ENCODE measurements at regions not wholly inside any gene's neighbourhood (a gene's known extent, or its start where the extent isn't known, plus 50 kb on each side); places are given as distances from the start of the nearest gene placed in this dataset.

GRCh38 chr9:11063263-11063662 lies 450.5 kb upstream of the PTPRD start:
- ATAC-seq, result no peak
- Mint-ChIP-seq H3K36me3 (no peaks in the 10 kb centered on the region), H3K27me3 (no peaks in the 10 kb centered on the region), H3K9me3 (ENCODE audit: low read depth) (peaks cover 19% of the 10 kb centered on the region), H3K4me3 (no peak overlapping the region), H3K4me1 (no peaks in the 10 kb centered on the region), H3K27ac (no peak overlapping the region)
- DNase-seq, result no peak
- CTCF ChIA-PET, result no interaction called here

GRCh38 chr9:11064909-11065308 lies 452.1 kb upstream of the PTPRD start:
- no peaks in the 10 kb centered on the region for H3K27me3 Mint-ChIP-seq
- DNase-seq, result no peak
- no peak overlapping the region for H3K4me3 Mint-ChIP-seq
- CTCF ChIA-PET, result no interaction called here
- H3K4me1 Mint-ChIP-seq, result no peaks in the 10 kb centered on the region
- peaks cover 16% of the 10 kb centered on the region for H3K9me3 Mint-ChIP-seq (ENCODE audit: low read depth)
- ATAC-seq, result no peak
- no peak overlapping the region for H3K27ac Mint-ChIP-seq
- H3K36me3 Mint-ChIP-seq, result no peaks in the 10 kb centered on the region

GRCh38 chr9:11072176-11072575 lies 459.4 kb upstream of the PTPRD start:
- H3K27ac Mint-ChIP-seq, result no peak overlapping the region
- ATAC-seq (no peak), DNase-seq (no peak)
- H3K4me3 Mint-ChIP-seq, result no peak overlapping the region
- H3K27me3 Mint-ChIP-seq, result no peaks in the 10 kb centered on the region
- H3K9me3 Mint-ChIP-seq (ENCODE audit: low read depth), result peaks cover 20% of the 10 kb centered on the region
- H3K4me1 Mint-ChIP-seq, result no peaks in the 10 kb centered on the region
- no peaks in the 10 kb centered on the region for H3K36me3 Mint-ChIP-seq
- CTCF ChIA-PET, result no interaction called here

GRCh38 chr9:11086561-11086960 lies 473.8 kb upstream of the PTPRD start:
- CTCF ChIA-PET, result no interaction called here
- Mint-ChIP-seq H3K27ac (no peak overlapping the region), H3K27me3 (no peaks in the 10 kb centered on the region), H3K4me1 (no peaks in the 10 kb centered on the region), H3K9me3 (ENCODE audit: low read depth) (peaks cover 10% of the 10 kb centered on the region), H3K4me3 (no peak overlapping the region), H3K36me3 (no peaks in the 10 kb centered on the region)
- DNase-seq, result no peak
- no peak for ATAC-seq

GRCh38 chr9:11088821-11089374 lies 476.1 kb upstream of the PTPRD start:
- Mint-ChIP-seq H3K27me3 (no peaks in the 10 kb centered on the region), H3K9me3 (ENCODE audit: low read depth) (peaks cover 12% of the 10 kb centered on the region), H3K4me1 (no peaks in the 10 kb centered on the region), H3K27ac (no peak overlapping the region), H3K36me3 (no peaks in the 10 kb centered on the region), H3K4me3 (no peak overlapping the region)
- CTCF ChIA-PET, result no interaction called here
- DNase-seq (no peak), ATAC-seq (no peak)

- DNase-seq (no peak), ATAC-seq (no peak)
- Mint-ChIP-seq H3K4me1 (no peaks in the 10 kb centered on the region), H3K9me3 (ENCODE audit: low read depth) (peaks cover 5% of the 10 kb centered on the region), H3K27me3 (no peaks in the 10 kb centered on the region), H3K4me3 (no peak overlapping the region), H3K27ac (no peak overlapping the region), H3K36me3 (no peaks in the 10 kb centered on the region)
- CTCF ChIA-PET, result interaction anchor here (1.0 kb wide), 1 partner anchor 11 kb away, joined by 3 read pairs; no protein-coding TSS in a partner anchor
These were observed 480.2 kb upstream of the PTPRD start for GRCh38 chr9:11092974-11093373.

- ATAC-seq (no peak), DNase-seq (no peak)
- no peak overlapping the region for H3K27ac Mint-ChIP-seq
- no peak overlapping the region for H3K4me3 Mint-ChIP-seq
- no peaks in the 10 kb centered on the region for H3K27me3 Mint-ChIP-seq
- CTCF ChIA-PET, result no interaction called here
- H3K9me3 Mint-ChIP-seq (ENCODE audit: low read depth), result peaks cover 16% of the 10 kb centered on the region
- H3K36me3 Mint-ChIP-seq, result no peaks in the 10 kb centered on the region
- no peaks in the 10 kb centered on the region for H3K4me1 Mint-ChIP-seq
These were observed 484.2 kb upstream of the PTPRD start for GRCh38 chr9:11097020-11097419.

GRCh38 chr9:11103525-11103924 lies 490.7 kb upstream of the PTPRD start:
- Mint-ChIP-seq H3K4me1 (no peaks in the 10 kb centered on the region), H3K9me3 (ENCODE audit: low read depth) (peaks cover 21% of the 10 kb centered on the region), H3K27ac (no peak overlapping the region), H3K4me3 (no peak overlapping the region), H3K36me3 (no peaks in the 10 kb centered on the region), H3K27me3 (no peaks in the 10 kb centered on the region)
- CTCF ChIA-PET, result no interaction called here
- DNase-seq (no peak), ATAC-seq (no peak)

GRCh38 chr9:11107196-11107595 lies 494.4 kb upstream of the PTPRD start:
- Mint-ChIP-seq H3K4me3 (no peak overlapping the region), H3K9me3 (ENCODE audit: low read depth) (peaks cover 7% of the 10 kb centered on the region), H3K4me1 (no peaks in the 10 kb centered on the region), H3K27me3 (no peaks in the 10 kb centered on the region), H3K27ac (no peak overlapping the region), H3K36me3 (no peaks in the 10 kb centered on the region)
- DNase-seq (no peak), ATAC-seq (no peak)
- CTCF ChIA-PET, result no interaction called here

- H3K27me3 Mint-ChIP-seq, result no peaks in the 10 kb centered on the region
- peaks cover 7% of the 10 kb centered on the region for H3K9me3 Mint-ChIP-seq (ENCODE audit: low read depth)
- DNase-seq, result no peak
- CTCF ChIA-PET, result no interaction called here
- no peaks in the 10 kb centered on the region for H3K36me3 Mint-ChIP-seq
- no peak overlapping the region for H3K27ac Mint-ChIP-seq
- H3K4me3 Mint-ChIP-seq, result no peak overlapping the region
- H3K4me1 Mint-ChIP-seq, result no peaks in the 10 kb centered on the region
- ATAC-seq, result no peak
These were observed 515.4 kb upstream of the PTPRD start for GRCh38 chr9:11128156-11128555.

- no peak overlapping the region for H3K27ac Mint-ChIP-seq
- H3K4me3 Mint-ChIP-seq, result no peak overlapping the region
- DNase-seq (no peak), ATAC-seq (no peak)
- no peaks in the 10 kb centered on the region for H3K27me3 Mint-ChIP-seq
- no peaks in the 10 kb centered on the region for H3K4me1 Mint-ChIP-seq
- no peaks in the 10 kb centered on the region for H3K36me3 Mint-ChIP-seq
- H3K9me3 Mint-ChIP-seq (ENCODE audit: low read depth), result peaks cover 16% of the 10 kb centered on the region
- CTCF ChIA-PET, result no interaction called here
These were observed 523.0 kb upstream of the PTPRD start for GRCh38 chr9:11135851-11136250.

GRCh38 chr9:11141357-11141756 lies 528.6 kb upstream of the PTPRD start:
- Mint-ChIP-seq H3K9me3 (ENCODE audit: low read depth) (peaks cover 12% of the 10 kb centered on the region), H3K36me3 (no peaks in the 10 kb centered on the region), H3K4me3 (no peak overlapping the region), H3K27ac (no peak overlapping the region), H3K4me1 (no peaks in the 10 kb centered on the region), H3K27me3 (no peaks in the 10 kb centered on the region)
- no peak for ATAC-seq
- no peak for DNase-seq
- CTCF ChIA-PET, result no interaction called here

GRCh38 chr9:11142965-11143738 lies 530.4 kb upstream of the PTPRD start:
- Mint-ChIP-seq H3K9me3 (ENCODE audit: low read depth) (peaks cover 12% of the 10 kb centered on the region), H3K27me3 (no peaks in the 10 kb centered on the region), H3K4me3 (no peak overlapping the region), H3K36me3 (no peaks in the 10 kb centered on the region), H3K4me1 (no peaks in the 10 kb centered on the region), H3K27ac (no peak overlapping the region)
- CTCF ChIA-PET, result no interaction called here
- ATAC-seq (no peak), DNase-seq (no peak)

GRCh38 chr9:11144746-11145145 lies 531.9 kb upstream of the PTPRD start:
- CTCF ChIA-PET, result no interaction called here
- no peaks in the 10 kb centered on the region for H3K36me3 Mint-ChIP-seq
- DNase-seq, result no peak
- H3K4me1 Mint-ChIP-seq, result no peaks in the 10 kb centered on the region
- no peaks in the 10 kb centered on the region for H3K27me3 Mint-ChIP-seq
- H3K9me3 Mint-ChIP-seq (ENCODE audit: low read depth), result peaks cover 14% of the 10 kb centered on the region
- ATAC-seq, result no peak
- no peak overlapping the region for H3K27ac Mint-ChIP-seq
- no peak overlapping the region for H3K4me3 Mint-ChIP-seq

All from activated CD8-positive, alpha-beta memory T cell treated with anti-CD3 and anti-CD28 coated beads, Interleukin-2, amount 10 ng/mL, durations not matched to agents 7 days and 5 days (primary cell).